ENCODE measurements at regions not wholly inside any gene's neighbourhood (a gene's known extent, or its start where the extent isn't known, plus 50 kb on each side); places are given as distances from the start of the nearest gene placed in this dataset.

DNA sequence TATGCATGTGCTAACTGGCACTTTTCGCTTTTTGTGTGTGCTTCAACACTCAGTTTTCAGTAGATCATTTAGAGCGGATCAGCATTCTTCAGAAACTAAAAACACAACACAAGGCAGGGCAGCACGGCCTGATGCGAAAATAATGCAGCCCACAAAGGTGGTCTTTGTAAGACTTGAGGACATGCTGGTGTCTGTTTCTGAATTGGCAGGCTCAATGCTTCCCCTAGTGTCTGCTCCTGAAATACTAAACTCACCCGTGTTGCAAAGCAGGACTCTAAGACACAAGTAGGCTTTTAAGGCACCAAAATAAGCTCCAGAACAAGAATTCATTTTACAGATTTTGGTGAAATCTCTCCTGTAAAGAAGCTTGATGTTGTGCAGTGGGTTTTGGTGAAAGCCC is 676.5 kb downstream of the TENT5A start:
- Histone ChIP-seq H3K4me1 (ENCODE audit: insufficient read depth, insufficient read length) (no peaks in the 10 kb centered on the region), H3K9ac (ENCODE audit: insufficient read length, low read depth) (no peak overlapping the region), H3K4me3 (ENCODE audit: insufficient read length, low read depth) (no peak overlapping the region), H3K9me3 (ENCODE audit: insufficient read depth, low read length) (no peaks in the 10 kb centered on the region), H3K27me3 (ENCODE audit: insufficient read depth, insufficient read length) (no peaks in the 10 kb centered on the region), H3K36me3 (ENCODE audit: insufficient read depth, insufficient read length, low read length) (no peaks in the 10 kb centered on the region)
- no peak for DNase-seq (ENCODE audit: low read depth, low spot score)
- no peak for TF ChIP-seq ZNF274 (IDR thresholded peaks at IDR 0.05; ENCODE audit: low read depth, low read length)
- no peak for TF ChIP-seq YY1 (IDR thresholded peaks at IDR 0.05; ENCODE audit: insufficient read depth, insufficient read length)
- TF ChIP-seq SUZ12 (IDR thresholded peaks at IDR 0.05; ENCODE audit: extremely low read depth, insufficient read depth, insufficient read length): no peak

DNA sequence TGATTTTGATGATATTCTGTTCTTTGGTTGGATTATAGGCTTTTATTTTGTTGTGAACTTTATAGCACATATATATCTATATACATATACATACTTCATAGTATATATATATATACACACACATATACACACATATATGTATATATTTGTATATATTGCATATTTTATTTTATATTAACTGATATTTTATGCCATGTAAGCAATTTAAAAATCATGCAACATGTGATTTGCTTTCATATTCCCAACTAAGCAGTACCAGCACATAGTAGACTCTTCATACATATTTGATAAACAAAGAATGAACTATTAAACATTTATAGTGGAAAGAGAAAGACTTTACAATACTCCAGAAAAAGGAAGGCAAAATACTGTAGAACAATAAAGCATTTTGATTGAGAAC is 679.2 kb downstream of the TENT5A start:
- no peaks in the 10 kb centered on the region for H3K9me3 ChIP-seq (ENCODE audit: insufficient read depth, low read length)
- H3K4me1 ChIP-seq (ENCODE audit: insufficient read depth, insufficient read length): no peaks in the 10 kb centered on the region
- DNase-seq (ENCODE audit: low read depth, low spot score): no peak
- H3K27me3 ChIP-seq (ENCODE audit: insufficient read depth, insufficient read length): no peaks in the 10 kb centered on the region
- TF ChIP-seq YY1 (IDR thresholded peaks at IDR 0.05; ENCODE audit: insufficient read depth, insufficient read length): no peak
- TF ChIP-seq SUZ12 (IDR thresholded peaks at IDR 0.05; ENCODE audit: extremely low read depth, insufficient read depth, insufficient read length): no peak
- TF ChIP-seq ZNF274 (IDR thresholded peaks at IDR 0.05; ENCODE audit: low read depth, low read length): no peak
- H3K36me3 ChIP-seq (ENCODE audit: insufficient read depth, insufficient read length, low read length): no peaks in the 10 kb centered on the region
- H3K9ac ChIP-seq (ENCODE audit: insufficient read length, low read depth): no peak overlapping the region
- no peak overlapping the region for H3K4me3 ChIP-seq (ENCODE audit: insufficient read length, low read depth)

DNA sequence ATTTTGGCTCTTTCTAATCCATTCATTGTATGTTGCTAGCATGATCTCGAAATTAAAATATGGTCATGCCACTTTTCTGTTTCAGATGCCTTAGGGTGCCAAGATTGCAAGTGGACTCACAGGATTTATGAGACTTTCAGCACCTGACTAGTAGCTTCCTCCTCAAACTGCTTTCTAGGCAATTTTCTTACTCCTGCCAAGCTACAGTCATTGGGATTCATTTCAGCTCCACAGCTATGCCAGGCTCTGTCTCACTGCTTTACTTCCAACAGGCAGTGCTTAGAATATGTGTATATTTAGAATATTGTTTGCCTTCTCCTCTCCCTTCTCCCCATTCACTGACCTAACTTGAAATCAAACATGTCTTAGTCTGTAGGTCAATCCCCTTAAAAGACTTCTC is 681.4 kb downstream of the TENT5A start:
- TF ChIP-seq SUZ12 (IDR thresholded peaks at IDR 0.05; ENCODE audit: extremely low read depth, insufficient read depth, insufficient read length) (no peak), ZNF274 (IDR thresholded peaks at IDR 0.05; ENCODE audit: low read depth, low read length) (no peak), YY1 (IDR thresholded peaks at IDR 0.05; ENCODE audit: insufficient read depth, insufficient read length) (no peak)
- Histone ChIP-seq H3K36me3 (ENCODE audit: insufficient read depth, insufficient read length, low read length) (no peaks in the 10 kb centered on the region), H3K4me3 (ENCODE audit: insufficient read length, low read depth) (no peak overlapping the region), H3K9ac (ENCODE audit: insufficient read length, low read depth) (no peak overlapping the region), H3K27me3 (ENCODE audit: insufficient read depth, insufficient read length) (no peaks in the 10 kb centered on the region), H3K4me1 (ENCODE audit: insufficient read depth, insufficient read length) (no peaks in the 10 kb centered on the region), H3K9me3 (ENCODE audit: insufficient read depth, low read length) (no peaks in the 10 kb centered on the region)
- no peak for DNase-seq (ENCODE audit: low read depth, low spot score)

DNA sequence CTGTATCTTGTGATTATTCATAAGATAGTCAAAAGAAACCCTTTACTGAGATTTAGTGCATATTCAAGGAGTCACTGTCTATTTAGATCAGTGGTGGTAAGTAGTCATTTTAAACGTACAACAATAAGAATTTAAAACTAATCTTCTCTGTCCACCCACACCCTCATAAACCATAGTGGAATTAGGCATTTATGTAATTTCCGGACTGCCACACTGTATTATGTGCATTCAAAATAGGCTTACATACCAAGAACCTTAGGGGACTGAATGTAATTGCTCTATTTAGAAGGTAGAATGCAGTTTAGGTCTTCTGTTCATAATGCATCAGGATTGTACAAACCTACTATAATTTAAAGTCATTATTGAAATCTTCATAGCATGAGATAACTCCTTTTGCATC is 685.4 kb downstream of the TENT5A start:
- H3K36me3 ChIP-seq (ENCODE audit: insufficient read depth, insufficient read length, low read length): no peaks in the 10 kb centered on the region
- no peak for DNase-seq (ENCODE audit: low read depth, low spot score)
- H3K9me3 ChIP-seq (ENCODE audit: insufficient read depth, low read length): no peaks in the 10 kb centered on the region
- TF ChIP-seq YY1 (IDR thresholded peaks at IDR 0.05; ENCODE audit: insufficient read depth, insufficient read length): no peak
- no peak for TF ChIP-seq ZNF274 (IDR thresholded peaks at IDR 0.05; ENCODE audit: low read depth, low read length)
- TF ChIP-seq SUZ12 (IDR thresholded peaks at IDR 0.05; ENCODE audit: extremely low read depth, insufficient read depth, insufficient read length): no peak
- no peaks in the 10 kb centered on the region for H3K27me3 ChIP-seq (ENCODE audit: insufficient read depth, insufficient read length)
- peaks cover 5% of the 10 kb centered on the region for H3K4me1 ChIP-seq (ENCODE audit: insufficient read depth, insufficient read length)
- H3K9ac ChIP-seq (ENCODE audit: insufficient read length, low read depth): no peak overlapping the region
- H3K4me3 ChIP-seq (ENCODE audit: insufficient read length, low read depth): no peak overlapping the region

DNA sequence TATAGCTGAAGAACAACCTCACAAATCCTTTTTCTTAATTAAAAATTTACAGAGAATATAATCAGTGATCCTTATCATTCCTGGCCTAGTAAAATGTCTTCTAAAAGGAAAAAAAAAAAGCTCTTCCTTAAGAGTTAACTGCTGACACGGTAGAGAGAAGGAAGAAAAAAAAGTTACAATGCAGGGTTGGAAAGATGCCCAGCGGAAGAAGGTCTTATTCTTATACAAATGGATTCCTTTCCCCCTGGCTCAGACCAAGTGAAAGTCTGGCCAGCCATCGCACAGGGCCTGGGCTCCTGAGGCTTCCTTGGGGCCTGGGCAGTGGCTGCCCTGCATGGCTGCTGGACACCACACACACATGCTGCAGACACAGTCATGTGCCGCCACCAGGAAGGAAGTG is 688.6 kb downstream of the TENT5A start:
- Histone ChIP-seq H3K27me3 (ENCODE audit: insufficient read depth, insufficient read length) (no peaks in the 10 kb centered on the region), H3K4me1 (ENCODE audit: insufficient read depth, insufficient read length) (peaks cover 5% of the 10 kb centered on the region), H3K36me3 (ENCODE audit: insufficient read depth, insufficient read length, low read length) (no peaks in the 10 kb centered on the region), H3K9ac (ENCODE audit: insufficient read length, low read depth) (no peak overlapping the region), H3K9me3 (ENCODE audit: insufficient read depth, low read length) (no peaks in the 10 kb centered on the region), H3K4me3 (ENCODE audit: insufficient read length, low read depth) (no peak overlapping the region)
- TF ChIP-seq SUZ12 (IDR thresholded peaks at IDR 0.05; ENCODE audit: extremely low read depth, insufficient read depth, insufficient read length) (no peak), ZNF274 (IDR thresholded peaks at IDR 0.05; ENCODE audit: low read depth, low read length) (no peak), YY1 (IDR thresholded peaks at IDR 0.05; ENCODE audit: insufficient read depth, insufficient read length) (no peak)
- DNase-seq (ENCODE audit: low read depth, low spot score): no peak

DNA sequence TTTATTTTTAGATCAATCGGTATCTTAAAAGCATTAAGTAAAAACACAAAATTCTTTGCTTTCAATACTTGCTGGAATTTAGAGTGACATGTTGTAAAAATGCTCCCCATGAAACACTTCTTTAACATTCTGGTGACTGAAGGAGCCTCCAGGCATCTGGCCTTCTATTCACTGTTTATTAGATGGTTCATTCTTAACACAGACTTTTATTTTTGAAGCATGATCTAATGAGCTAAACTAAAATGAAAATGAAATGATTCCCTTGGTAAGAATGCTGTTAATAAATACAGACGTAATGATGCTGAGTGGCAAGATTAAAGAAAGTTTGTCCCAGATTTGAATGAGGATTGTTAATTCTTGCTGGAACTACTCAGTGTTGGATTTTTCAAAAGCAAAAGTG is 698.4 kb downstream of the TENT5A start:
- Histone ChIP-seq H3K9ac (ENCODE audit: insufficient read length, low read depth) (no peak overlapping the region), H3K27me3 (ENCODE audit: insufficient read depth, insufficient read length) (no peaks in the 10 kb centered on the region)
- no peak for TF ChIP-seq ZNF274 (IDR thresholded peaks at IDR 0.05; ENCODE audit: low read depth, low read length)
- TF ChIP-seq SUZ12 (IDR thresholded peaks at IDR 0.05; ENCODE audit: extremely low read depth, insufficient read depth, insufficient read length): no peak
- no peak for TF ChIP-seq YY1 (IDR thresholded peaks at IDR 0.05; ENCODE audit: insufficient read depth, insufficient read length)

DNA sequence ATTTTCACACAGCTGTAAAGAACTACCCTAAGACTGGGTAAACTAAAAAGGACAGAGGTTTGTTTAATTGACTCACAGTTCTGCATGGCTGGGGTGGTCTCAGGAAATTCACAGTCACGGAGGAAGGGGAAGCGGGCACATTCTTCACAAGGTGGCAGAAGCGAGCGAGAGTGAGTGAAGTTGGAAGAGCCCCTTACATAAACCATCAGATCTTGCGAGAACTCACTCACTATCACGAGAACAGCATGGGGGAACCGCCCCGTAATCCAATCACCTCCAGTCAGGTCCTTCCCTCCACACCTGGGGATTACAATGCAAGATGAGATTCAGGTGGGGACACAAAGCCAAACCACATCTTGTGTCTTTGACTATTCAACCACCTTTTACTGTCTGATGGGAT is 700.5 kb downstream of the TENT5A start:
- Histone ChIP-seq H3K9ac (ENCODE audit: insufficient read length, low read depth) (no peak overlapping the region), H3K4me1 (ENCODE audit: insufficient read depth, insufficient read length) (no peaks in the 10 kb centered on the region), H3K9me3 (ENCODE audit: insufficient read depth, low read length) (no peaks in the 10 kb centered on the region), H3K27me3 (ENCODE audit: insufficient read depth, insufficient read length) (no peaks in the 10 kb centered on the region), H3K4me3 (ENCODE audit: insufficient read length, low read depth) (no peak overlapping the region), H3K36me3 (ENCODE audit: insufficient read depth, insufficient read length, low read length) (no peaks in the 10 kb centered on the region)
- TF ChIP-seq SUZ12 (IDR thresholded peaks at IDR 0.05; ENCODE audit: extremely low read depth, insufficient read depth, insufficient read length): no peak
- TF ChIP-seq YY1 (IDR thresholded peaks at IDR 0.05; ENCODE audit: insufficient read depth, insufficient read length): no peak
- no peak for TF ChIP-seq ZNF274 (IDR thresholded peaks at IDR 0.05; ENCODE audit: low read depth, low read length)
- no peak for DNase-seq (ENCODE audit: low read depth, low spot score)

More for the DNA sequence above, 698.4 kb downstream of the TENT5A start:
- Histone ChIP-seq H3K4me1 (ENCODE audit: insufficient read depth, insufficient read length) (no peaks in the 10 kb centered on the region), H3K36me3 (ENCODE audit: insufficient read depth, insufficient read length, low read length) (no peaks in the 10 kb centered on the region), H3K9me3 (ENCODE audit: insufficient read depth, low read length) (no peaks in the 10 kb centered on the region), H3K4me3 (ENCODE audit: insufficient read length, low read depth) (no peak overlapping the region)
- DNase-seq (ENCODE audit: low read depth, low spot score): no peak

Data from NT2/D1 (cell line).